GM21723 (cell line): ENCODE measurements at regions not wholly inside any gene's neighbourhood (a gene's known extent, or its start where the extent isn't known, plus 50 kb on each side); places are given as distances from the start of the nearest gene placed in this dataset.

Experiments
- ATAC-seq: cut with Tn5 transposase; IDR thresholded peaks from one replicate; pipeline ENCODE4 v1.9.1; 2021; ENCODE audit warnings: mild to moderate bottlenecking, moderate library complexity; ENCODE audit not compliant: unreplicated experiment

- no peak for ATAC-seq
Observed at GRCh38 chr7:69464035-69464434, 134.2 kb upstream of the AUTS2 start.

- no peak for ATAC-seq
Observed at GRCh38 chr7:69465262-69465661, 133.0 kb upstream of the AUTS2 start.

GRCh38 chr7:69467826-69468225, 130.4 kb upstream of the AUTS2 start:
- no peak for ATAC-seq

- no peak for ATAC-seq
Observed at GRCh38 chr7:69476416-69476815, 121.9 kb upstream of the AUTS2 start.

- ATAC-seq, result no peak
Observed at GRCh38 chr7:69482676-69483075, 115.6 kb upstream of the AUTS2 start.

GRCh38 chr7:69489533-69489932, 108.7 kb upstream of the AUTS2 start:
- ATAC-seq, result no peak

- no peak for ATAC-seq
Observed at GRCh38 chr7:69498671-69499070, 99.6 kb upstream of the AUTS2 start.

GRCh38 chr7:69502358-69502757, 95.9 kb upstream of the AUTS2 start:
- no peak for ATAC-seq

GRCh38 chr7:69504733-69505420, 93.4 kb upstream of the AUTS2 start:
- ATAC-seq, result no peak

GRCh38 chr7:69508736-69509135, 89.5 kb upstream of the AUTS2 start:
- no peak for ATAC-seq

- ATAC-seq, result no peak
Observed at GRCh38 chr7:69510114-69510513, 88.2 kb upstream of the AUTS2 start.

GRCh38 chr7:69515495-69516212, 82.6 kb upstream of the AUTS2 start:
- no peak for ATAC-seq

- no peak for ATAC-seq
Observed at GRCh38 chr7:69516238-69516820, 81.9 kb upstream of the AUTS2 start.

GRCh38 chr7:69517985-69518704, 80.1 kb upstream of the AUTS2 start:
- no peak for ATAC-seq

GRCh38 chr7:69518705-69519077, 79.6 kb upstream of the AUTS2 start:
- no peak for ATAC-seq

- ATAC-seq, result no peak
Observed at GRCh38 chr7:69526570-69526969, 71.7 kb upstream of the AUTS2 start.

GRCh38 chr7:69527706-69528105, 70.6 kb upstream of the AUTS2 start:
- no peak for ATAC-seq

- ATAC-seq, result no peak
Observed at GRCh38 chr7:69531050-69531449, 67.2 kb upstream of the AUTS2 start.

GRCh38 chr7:69534461-69535041, 63.7 kb upstream of the AUTS2 start:
- no peak for ATAC-seq

GRCh38 chr7:69537691-69538090, 60.6 kb upstream of the AUTS2 start:
- no peak for ATAC-seq

GRCh38 chr7:69539531-69539930, 58.7 kb upstream of the AUTS2 start:
- ATAC-seq, result no peak
